Embryonic facial prominence (tissue), 1 donor: ENCODE measurements at regions not wholly inside any gene's neighbourhood (a gene's known extent, or its start where the extent isn't known, plus 50 kb on each side); places are given as distances from the start of the nearest gene placed in this dataset.
"Not testable (repeated sequence)": the region's sequence is repeated elsewhere in the genome, so short reads cannot be mapped to it uniquely, and the experiment has no call there.

Experiments used
- DNase-seq: peaks from one replicate; pipeline ENCODE4 v3.0.0-alpha.2; 2016; ENCODE audit errors: extremely low spot score

GRCh38 chr7:94307399-94308048 is 87.2 kb upstream of the COL1A2 start:
- no peak for DNase-seq

GRCh38 chr7:94311515-94311914 is 83.2 kb upstream of the COL1A2 start:
- no peak for DNase-seq

- no peak for DNase-seq
Observed at GRCh38 chr7:94313926-94314325, 80.8 kb upstream of the COL1A2 start.

GRCh38 chr7:94314413-94315410 is 80.0 kb upstream of the COL1A2 start:
- no peak for DNase-seq

DNA sequence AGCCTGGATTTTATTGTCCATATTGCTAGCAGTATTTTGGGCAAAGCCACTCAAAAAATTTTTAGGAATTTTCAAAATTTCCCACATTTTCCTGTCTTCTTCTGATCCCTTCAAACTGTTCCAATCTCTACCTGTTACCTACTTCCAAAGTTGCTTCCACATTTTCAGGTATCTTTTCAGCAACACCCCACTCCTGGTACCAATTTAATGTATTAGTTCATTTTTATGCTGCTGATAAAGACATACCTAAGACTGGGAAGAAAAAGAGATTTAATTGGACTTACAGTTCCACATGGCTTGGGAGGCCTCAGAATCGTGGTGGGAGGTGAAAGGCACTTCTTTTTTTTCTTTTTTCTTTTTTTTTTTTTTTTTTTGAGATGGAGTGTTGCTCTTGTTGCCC is 73.6 kb upstream of the COL1A2 start:
- not testable (repeated sequence) for DNase-seq

- no peak for DNase-seq
Observed at GRCh38 chr7:94323844-94324243, 70.9 kb upstream of the COL1A2 start.

GRCh38 chr7:94324380-94325121 is 70.1 kb upstream of the COL1A2 start:
- peak; percentile 78 for DNase-seq

GRCh38 chr7:94325122-94325475 is 69.6 kb upstream of the COL1A2 start:
- DNase-seq = no peak

- DNase-seq = peak; percentile 55
Observed at GRCh38 chr7:94330269-94331020, 64.2 kb upstream of the COL1A2 start.

DNA sequence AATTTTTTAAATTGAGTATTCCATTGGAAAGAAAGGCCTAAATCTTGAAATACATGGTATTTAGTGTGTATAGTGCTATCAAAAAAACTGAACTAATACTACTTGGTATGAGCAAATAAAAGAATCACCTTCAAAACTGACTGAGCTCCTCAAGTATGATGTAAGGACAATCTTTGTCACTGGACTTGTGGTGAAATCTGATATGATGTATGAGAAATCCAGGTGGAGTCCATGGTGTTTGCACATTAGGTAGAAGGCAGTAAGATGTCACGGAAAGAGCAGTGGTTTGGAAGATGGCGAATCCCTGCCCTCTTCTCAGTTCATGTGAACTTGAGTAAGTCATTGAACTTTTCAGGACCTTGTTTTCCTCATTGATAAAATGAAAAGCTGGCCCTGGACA is 62.1 kb upstream of the COL1A2 start:
- no peak for DNase-seq

DNA sequence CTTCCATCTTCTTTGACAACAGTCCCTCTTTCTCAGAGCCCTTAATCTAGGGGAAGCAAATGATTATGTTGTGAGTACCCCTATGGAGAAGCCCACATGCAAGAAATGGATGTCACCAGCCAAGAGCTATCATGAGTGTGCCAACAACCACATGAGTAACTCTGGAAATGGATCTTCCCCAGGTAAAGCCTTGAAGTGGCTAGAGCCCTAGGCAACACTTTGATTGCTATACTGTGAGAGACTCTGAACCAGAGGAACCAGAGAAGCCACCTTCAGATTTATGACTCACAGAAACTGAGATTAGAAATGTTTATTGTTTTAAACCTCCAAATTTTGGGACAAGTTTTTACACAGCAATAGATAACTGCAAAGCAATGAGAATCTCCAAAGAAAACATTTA is 60.9 kb upstream of the COL1A2 start:
- no peak for DNase-seq

DNA sequence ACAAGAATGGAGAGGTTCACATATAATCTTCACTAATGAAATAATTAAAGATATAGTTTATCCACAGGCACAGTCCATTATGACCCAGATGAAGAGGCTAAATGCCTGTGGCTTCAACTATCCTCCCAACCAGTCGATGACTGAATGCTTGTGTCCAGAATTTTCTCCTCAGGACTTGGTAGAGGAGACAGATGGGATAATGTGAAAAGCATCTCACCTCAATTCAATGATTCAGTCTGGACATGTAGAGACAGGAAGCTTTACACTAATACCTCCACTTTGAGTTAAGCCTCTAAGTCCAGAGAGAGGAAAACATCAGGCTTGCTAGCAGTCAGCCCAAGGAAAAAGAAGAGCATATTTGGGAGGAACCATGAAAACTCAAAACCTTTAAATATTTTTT is 59.1 kb upstream of the COL1A2 start:
- DNase-seq = no peak

DNA sequence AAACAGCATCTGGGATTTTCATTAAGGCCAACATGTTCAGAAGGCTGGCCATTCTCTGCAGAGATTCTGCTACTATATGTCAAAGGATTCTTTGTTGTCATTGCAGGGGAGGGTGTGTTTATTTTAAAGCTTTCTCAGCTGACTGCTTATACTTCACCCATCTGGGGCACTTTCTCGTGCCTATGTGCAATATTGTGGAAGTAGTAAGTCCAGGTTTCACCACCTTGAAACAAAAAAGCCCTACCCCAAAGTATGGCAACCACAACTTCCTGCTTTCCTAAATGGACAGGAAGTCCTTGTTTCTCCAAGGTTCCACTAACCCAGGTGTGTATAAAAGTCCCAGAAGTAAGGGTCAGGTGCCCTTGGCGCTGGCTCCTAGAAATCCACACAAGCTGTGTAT is 58.7 kb upstream of the COL1A2 start:
- DNase-seq = no peak

GRCh38 chr7:94338921-94339371 is 55.7 kb upstream of the COL1A2 start:
- DNase-seq = no peak

- no peak for DNase-seq
Observed at GRCh38 chr7:94344826-94345225, 49.9 kb upstream of the COL1A2 start.
